DND-41 (cell line): ENCODE measurements at regions not wholly inside any gene's neighbourhood (a gene's known extent, or its start where the extent isn't known, plus 50 kb on each side); places are given as distances from the start of the nearest gene placed in this dataset.

Source experiments
- ATAC-seq: fragments of 200-7000 bp; cut with Tn5 transposase; 3 replicates; pipeline ENCODE4 v1.9.1; 2021; ENCODE audit warnings: low read depth; ENCODE audit not compliant: insufficient read depth
- DNase-seq: peaks from one replicate; pipeline ENCODE4 v3.0.0-alpha.2; 2020
- H2AFZ ChIP-seq: 2 replicates; pipeline ENCODE4 v1.6.0; 2012; ENCODE audit warnings: low read depth, low read length
- H3K27ac ChIP-seq: 2 replicates; pipeline ENCODE4 v1.5.1; 2012; ENCODE audit warnings: low read length, inconsistent platforms
- H3K27me3 ChIP-seq: fragments of 200-600 bp; sonication (generic); 2 replicates; pipeline ENCODE4 v1.6.0; 2012; ENCODE audit warnings: low read length, mild to moderate bottlenecking, inconsistent platforms; ENCODE audit not compliant: insufficient read depth, poor library complexity
- H3K36me3 ChIP-seq: 2 replicates; pipeline ENCODE4 v1.5.1; 2012; ENCODE audit warnings: low read length, inconsistent platforms; ENCODE audit not compliant: insufficient read depth
- H3K4me1 ChIP-seq: 2 replicates; pipeline ENCODE4 v1.5.1; 2012; ENCODE audit warnings: mild to moderate bottlenecking, low read length; ENCODE audit not compliant: insufficient read depth
- H3K4me2 ChIP-seq: 2 replicates; pipeline ENCODE4 v1.6.0; 2012; ENCODE audit warnings: mild to moderate bottlenecking, moderate library complexity, low read length, inconsistent platforms; ENCODE audit not compliant: insufficient read depth
- H3K4me3 ChIP-seq, 2 experiments: fragments of 200-600 bp in 1 of 2; shearing (Covaris generic) in 1 of 2; 2 replicates each; pipeline ENCODE4 v1.5.1; 2012 to 2016; ENCODE audit warnings: inconsistent platforms in 2 of 2, low read length in 2 of 2, mild to moderate bottlenecking in 2 of 2, low read depth in 1 of 2, moderate library complexity in 1 of 2
- H3K79me2 ChIP-seq: 2 replicates; pipeline ENCODE4 v1.6.0; 2012; ENCODE audit warnings: low read length, inconsistent platforms; ENCODE audit not compliant: insufficient read depth
- H3K9ac ChIP-seq: 2 replicates; pipeline ENCODE4 v1.6.0; 2012; ENCODE audit warnings: low read depth, mild to moderate bottlenecking, inconsistent platforms, low read length, moderate library complexity
- H3K9me3 ChIP-seq: 2 replicates; pipeline ENCODE4 v1.5.1; 2012; ENCODE audit warnings: low read length, moderate library complexity, mild to moderate bottlenecking, inconsistent platforms; ENCODE audit not compliant: insufficient read depth, severe bottlenecking
- H4K20me1 ChIP-seq: 2 replicates; pipeline ENCODE4 v1.6.0; 2012; ENCODE audit warnings: low read length; ENCODE audit not compliant: insufficient read depth
- EZH2 ChIP-seq: IDR thresholded peaks from 3 replicates; pipeline ENCODE4 v1.6.1; 2012; ENCODE audit warnings: borderline replicate concordance, low read depth, mild to moderate bottlenecking, moderate library complexity, low read length, inconsistent platforms; ENCODE audit not compliant: severe bottlenecking
- TF ChIP-seq, protein P1 (sequence below): IDR thresholded peaks from 2 replicates; pipeline ENCODE4 v1.5.1; 2012; ENCODE audit warnings: borderline replicate concordance, low read length, moderate library complexity, mild to moderate bottlenecking; ENCODE audit not compliant: poor library complexity, severe bottlenecking; ENCODE audit errors: extremely low read depth

DNA sequence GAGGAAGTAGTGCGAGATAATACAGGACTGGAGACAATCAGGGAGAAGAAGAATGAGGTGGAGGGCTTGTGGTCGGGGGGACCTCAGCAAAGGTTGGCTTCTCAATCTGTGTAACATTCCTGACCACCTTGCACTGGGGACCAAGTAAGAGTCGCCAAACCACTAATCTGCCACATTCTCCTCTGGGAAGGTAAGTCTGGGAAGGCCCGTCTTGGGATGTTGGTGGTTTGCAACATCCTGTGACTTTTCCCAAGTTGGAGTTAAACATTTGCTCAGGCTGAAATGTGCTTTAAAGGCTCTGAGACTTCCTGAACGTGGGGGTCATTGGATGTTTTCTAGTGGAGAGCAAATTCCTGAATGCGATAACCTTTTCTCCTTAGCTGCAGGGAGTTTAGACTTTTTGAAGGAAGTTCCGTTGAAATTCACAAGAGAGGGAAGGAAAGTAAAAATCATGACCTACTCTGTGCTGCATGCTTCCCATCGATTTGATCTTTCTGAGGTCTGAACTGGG lies 325.9 kb downstream of the RPS6KC1 start:
- no peak for ATAC-seq
- Histone ChIP-seq H3K4me3 (no peak overlapping the region), H3K27ac (no peak overlapping the region), H3K27me3 (no peaks in the 10 kb centered on the region), H2AFZ (no peak overlapping the region), H3K4me1 (no peaks in the 10 kb centered on the region), H3K4me2 (no peak overlapping the region), H3K36me3 (no peaks in the 10 kb centered on the region), H3K9ac (no peak overlapping the region), H3K9me3 (no peaks in the 10 kb centered on the region), H4K20me1 (no peaks in the 10 kb centered on the region), H3K79me2 (no peaks in the 10 kb centered on the region)
- no peak for DNase-seq
- TF ChIP-seq EZH2: no peak
- TF ChIP-seq, protein P1, sequence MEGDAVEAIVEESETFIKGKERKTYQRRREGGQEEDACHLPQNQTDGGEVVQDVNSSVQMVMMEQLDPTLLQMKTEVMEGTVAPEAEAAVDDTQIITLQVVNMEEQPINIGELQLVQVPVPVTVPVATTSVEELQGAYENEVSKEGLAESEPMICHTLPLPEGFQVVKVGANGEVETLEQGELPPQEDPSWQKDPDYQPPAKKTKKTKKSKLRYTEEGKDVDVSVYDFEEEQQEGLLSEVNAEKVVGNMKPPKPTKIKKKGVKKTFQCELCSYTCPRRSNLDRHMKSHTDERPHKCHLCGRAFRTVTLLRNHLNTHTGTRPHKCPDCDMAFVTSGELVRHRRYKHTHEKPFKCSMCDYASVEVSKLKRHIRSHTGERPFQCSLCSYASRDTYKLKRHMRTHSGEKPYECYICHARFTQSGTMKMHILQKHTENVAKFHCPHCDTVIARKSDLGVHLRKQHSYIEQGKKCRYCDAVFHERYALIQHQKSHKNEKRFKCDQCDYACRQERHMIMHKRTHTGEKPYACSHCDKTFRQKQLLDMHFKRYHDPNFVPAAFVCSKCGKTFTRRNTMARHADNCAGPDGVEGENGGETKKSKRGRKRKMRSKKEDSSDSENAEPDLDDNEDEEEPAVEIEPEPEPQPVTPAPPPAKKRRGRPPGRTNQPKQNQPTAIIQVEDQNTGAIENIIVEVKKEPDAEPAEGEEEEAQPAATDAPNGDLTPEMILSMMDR: no peak

DNA sequence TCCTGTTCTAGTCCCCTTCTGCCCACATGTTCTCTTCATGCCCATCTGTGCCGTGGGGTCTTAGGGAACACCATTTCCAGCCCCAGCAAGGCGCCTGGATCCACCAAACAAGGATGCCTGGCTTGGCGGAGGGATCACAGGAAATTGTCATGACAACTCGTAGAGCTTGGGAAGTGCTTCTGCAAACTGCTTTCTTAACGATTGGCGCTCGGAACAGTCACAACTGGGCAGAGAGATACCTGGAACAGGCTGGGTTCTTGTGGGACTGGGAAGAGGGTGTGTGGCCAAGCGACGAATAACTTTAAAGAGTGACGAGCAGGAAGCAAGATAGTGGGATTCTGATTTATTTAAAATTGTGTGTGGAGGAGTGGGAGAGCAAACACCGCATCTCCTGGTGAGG lies 329.8 kb downstream of the RPS6KC1 start:
- peaks cover 3% of the 10 kb centered on the region for H3K9me3 ChIP-seq
- no peak overlapping the region for H3K4me2 ChIP-seq
- H3K79me2 ChIP-seq: no peaks in the 10 kb centered on the region
- no peak overlapping the region for H2AFZ ChIP-seq
- H3K4me3 ChIP-seq: no peak overlapping the region
- no peak overlapping the region for H3K9ac ChIP-seq
- H3K27ac ChIP-seq: no peak overlapping the region
- DNase-seq (no peak), ATAC-seq (no peak)
- no peaks in the 10 kb centered on the region for H4K20me1 ChIP-seq
- H3K36me3 ChIP-seq: no peaks in the 10 kb centered on the region
- H3K4me1 ChIP-seq: no peaks in the 10 kb centered on the region
- no peaks in the 10 kb centered on the region for H3K27me3 ChIP-seq
- TF ChIP-seq, protein P1: no peak
- TF ChIP-seq EZH2: no peak

DNA sequence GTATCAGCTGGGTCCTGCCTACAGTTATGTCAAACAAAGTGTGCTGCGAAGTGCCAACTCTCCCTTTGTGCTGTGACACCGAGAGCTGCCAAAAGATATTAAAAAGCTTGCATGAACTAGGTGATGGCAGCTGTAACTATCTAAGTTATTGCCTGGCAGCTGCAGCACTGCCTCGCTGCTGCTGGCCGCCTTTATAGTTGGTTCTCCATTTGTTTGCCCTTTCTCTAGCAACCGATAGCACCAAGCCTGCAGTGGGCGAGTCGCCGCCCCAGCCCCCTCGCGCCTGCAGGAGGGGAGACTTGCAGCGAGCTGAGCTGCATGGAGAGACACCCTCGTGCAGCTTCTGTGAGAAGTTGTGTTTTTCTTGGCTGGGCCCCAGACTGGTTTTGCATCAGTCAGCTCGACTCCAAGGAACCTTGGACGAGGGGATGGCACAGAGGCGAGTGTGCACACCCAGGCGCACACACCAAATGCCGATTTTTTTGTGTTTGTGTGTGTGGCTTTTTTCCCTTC lies 330.6 kb downstream of the RPS6KC1 start:
- Histone ChIP-seq H3K9me3 (peaks cover 3% of the 10 kb centered on the region), H4K20me1 (no peaks in the 10 kb centered on the region), H3K36me3 (no peaks in the 10 kb centered on the region), H3K9ac (no peak overlapping the region), H3K4me3 (no peak overlapping the region), H3K79me2 (no peaks in the 10 kb centered on the region), H2AFZ (no peak overlapping the region), H3K4me1 (no peaks in the 10 kb centered on the region), H3K27ac (no peak overlapping the region), H3K27me3 (no peaks in the 10 kb centered on the region), H3K4me2 (no peak overlapping the region)
- DNase-seq: no peak
- no peak for ATAC-seq
- no peak for TF ChIP-seq EZH2
- TF ChIP-seq, protein P1: no peak
